ENCODE measurements at regions not wholly inside any gene's neighbourhood (a gene's known extent, or its start where the extent isn't known, plus 50 kb on each side); places are given as distances from the start of the nearest gene placed in this dataset.
A peak's percentile ranks its signal among the peaks of the same experiment; 100 is the strongest.
"Not testable (repeated sequence)": the region's sequence is repeated elsewhere in the genome, so short reads cannot be mapped to it uniquely, and the experiment has no call there.

DNA sequence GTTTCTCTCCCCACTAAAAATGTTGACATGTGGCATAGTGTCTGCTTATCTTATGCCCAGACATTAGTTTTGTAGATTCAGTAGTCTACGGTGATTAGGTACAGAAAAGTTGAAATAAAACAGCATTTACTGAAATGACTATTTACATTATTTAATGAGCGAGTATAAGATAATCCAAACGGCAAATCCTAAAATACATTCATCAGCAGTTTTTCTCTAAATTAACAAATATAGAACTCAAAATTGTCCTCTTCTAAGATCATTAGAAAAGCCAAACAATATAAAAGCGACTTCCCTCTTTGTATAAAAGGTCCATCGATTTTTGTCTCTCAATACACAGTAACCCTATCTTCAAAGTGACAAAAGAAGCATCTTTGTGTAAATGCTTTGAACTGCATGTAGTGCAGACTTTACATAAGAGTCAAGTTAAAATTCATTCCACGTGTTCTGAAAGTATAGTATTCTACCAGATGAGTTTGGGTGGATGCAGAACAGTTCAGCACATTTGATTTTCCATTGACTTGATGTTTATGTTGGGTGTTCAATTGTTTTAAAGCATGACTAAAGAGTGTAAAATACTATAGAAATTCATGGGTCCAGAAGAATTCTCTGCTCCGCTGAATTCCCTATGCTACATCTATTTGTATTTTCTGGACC lies 480.8 kb upstream of the DPH6 start:
- Histone ChIP-seq H3K36me3 (replicated peaks) (no peaks in the 10 kb centered on the region), H3K9me3 (no peaks in the 10 kb centered on the region), H3K27me3 (ENCODE audit: low read depth) (no peaks in the 10 kb centered on the region), H3K4me3 (no peak overlapping the region), H3K4me1 (peaks cover 18% of the 10 kb centered on the region)
- in situ Hi-C loops (cut with MboI; ENCODE audit: low sequenced_read_pairs) = no loop called here
- no peak for DNase-seq (ENCODE audit: low spot score in 2 of 2)

DNA sequence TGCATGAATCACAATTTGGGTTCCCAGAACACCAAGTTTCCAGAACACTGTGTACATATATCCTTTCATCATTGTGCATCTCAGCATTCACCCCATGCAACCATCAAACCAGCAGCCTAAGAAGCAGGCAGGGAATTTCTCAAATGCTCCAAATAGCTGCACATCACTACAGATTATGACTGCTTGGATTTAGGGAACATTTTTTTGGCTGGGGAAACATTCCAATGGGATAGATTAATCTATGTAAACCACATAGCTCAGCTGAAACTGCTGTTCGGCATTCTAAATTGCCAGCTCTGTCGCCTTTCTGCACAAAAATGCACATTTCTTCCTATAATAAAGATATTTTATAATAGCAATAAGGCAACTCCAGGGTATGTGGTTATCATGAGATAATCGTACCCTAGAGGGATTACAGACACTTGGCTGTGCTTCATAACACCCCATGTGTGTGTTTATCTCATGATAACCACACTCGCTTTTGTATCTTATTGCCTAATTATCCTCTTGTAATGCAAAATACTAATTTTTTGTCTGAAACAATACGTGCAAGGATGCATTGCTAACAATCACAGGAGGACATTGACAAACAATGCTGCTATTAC lies 483.7 kb upstream of the DPH6 start:
- H3K27me3 ChIP-seq (ENCODE audit: low read depth) = no peaks in the 10 kb centered on the region
- in situ Hi-C loops (cut with MboI; ENCODE audit: low sequenced_read_pairs) = no loop called here
- peak in 1 of 2 experiments; percentile 21 for DNase-seq (ENCODE audit: low spot score in 2 of 2)
- H3K36me3 ChIP-seq (replicated peaks) = no peaks in the 10 kb centered on the region
- peaks cover 9% of the 10 kb centered on the region for H3K4me1 ChIP-seq
- H3K4me3 ChIP-seq = no peak overlapping the region
- no peaks in the 10 kb centered on the region for H3K9me3 ChIP-seq

DNA sequence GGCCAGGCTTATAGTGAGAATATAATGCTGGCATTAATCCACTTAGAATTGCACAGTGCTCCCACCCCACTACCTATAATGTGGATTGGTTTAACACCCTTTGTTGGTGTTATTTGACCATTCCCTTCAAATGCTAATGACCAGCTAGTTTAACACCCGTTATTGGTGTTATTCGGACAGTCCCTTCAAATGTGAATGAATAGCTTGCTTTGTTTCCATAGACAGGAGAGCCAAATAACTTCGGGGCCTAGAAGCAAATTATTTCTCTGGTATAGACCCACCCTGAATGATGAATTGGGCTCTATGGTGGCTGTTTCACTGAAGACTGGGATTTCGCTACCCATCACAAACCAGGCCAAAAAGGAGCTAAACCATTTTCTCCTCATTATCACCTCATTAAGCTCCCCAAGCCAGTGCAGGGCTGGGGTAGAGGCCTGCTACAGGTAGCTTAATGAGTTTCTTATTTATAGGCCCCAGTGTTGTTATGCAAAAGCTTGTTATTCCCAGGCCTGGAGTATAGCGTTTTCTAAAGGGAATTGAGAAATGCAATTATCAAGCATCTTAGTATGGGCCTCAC lies 494.1 kb upstream of the DPH6 start:
- Histone ChIP-seq H3K4me1 (peaks cover 16% of the 10 kb centered on the region), H3K9me3 (0 out of 2 replicates have a peak, but pooled peaks cover 3% of the 10 kb centered on the region), H3K27me3 (ENCODE audit: low read depth) (no peaks in the 10 kb centered on the region), H3K36me3 (replicated peaks) (no peaks in the 10 kb centered on the region), H3K4me3 (no peak overlapping the region)
- DNase-seq (ENCODE audit: low spot score in 2 of 2) = peak; percentile 67 to 95
- in situ Hi-C loops (cut with MboI; ENCODE audit: low sequenced_read_pairs) = no loop called here

DNA sequence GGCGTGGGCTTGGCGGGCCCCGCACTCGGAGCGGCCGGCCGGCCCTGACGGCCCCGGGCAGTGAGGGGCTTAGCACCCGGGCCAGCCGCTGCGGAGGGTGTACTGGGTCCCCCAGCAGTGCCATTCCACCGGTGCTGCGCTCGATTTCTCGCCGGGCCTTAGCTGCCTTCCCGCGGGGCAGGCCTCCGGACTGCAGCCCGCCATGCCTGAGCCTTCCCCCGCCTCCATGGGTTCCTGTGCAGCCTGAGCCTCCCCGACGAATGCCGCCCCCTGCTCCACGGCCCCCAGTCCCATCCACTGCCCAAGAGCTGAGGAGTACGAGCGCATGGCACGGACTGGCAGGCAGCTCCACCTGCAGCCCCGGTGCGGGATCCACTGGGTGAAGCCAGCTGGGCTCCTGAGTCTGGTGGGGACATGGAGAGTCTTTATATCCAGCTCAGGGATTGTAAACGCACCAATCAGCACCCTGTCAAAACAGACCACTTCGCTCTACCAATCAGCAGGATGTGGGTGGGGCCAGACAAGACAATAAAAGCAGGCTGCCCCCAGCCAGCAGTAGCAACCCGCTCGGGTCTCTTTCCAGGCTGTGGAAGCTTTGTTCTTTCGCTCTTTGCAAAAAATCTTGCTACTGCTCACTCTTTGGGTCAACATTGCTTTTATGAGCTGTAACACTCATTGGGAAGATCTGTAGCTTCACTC lies 501.2 kb upstream of the DPH6 start:
- DNase-seq (ENCODE audit: low spot score in 2 of 2); H3K36me3 ChIP-seq (replicated peaks); in situ Hi-C loops (cut with MboI; ENCODE audit: low sequenced_read_pairs); H3K9me3 ChIP-seq; H3K27me3 ChIP-seq (ENCODE audit: low read depth); H3K4me3 ChIP-seq; H3K4me1 ChIP-seq: not testable (repeated sequence)

DNA sequence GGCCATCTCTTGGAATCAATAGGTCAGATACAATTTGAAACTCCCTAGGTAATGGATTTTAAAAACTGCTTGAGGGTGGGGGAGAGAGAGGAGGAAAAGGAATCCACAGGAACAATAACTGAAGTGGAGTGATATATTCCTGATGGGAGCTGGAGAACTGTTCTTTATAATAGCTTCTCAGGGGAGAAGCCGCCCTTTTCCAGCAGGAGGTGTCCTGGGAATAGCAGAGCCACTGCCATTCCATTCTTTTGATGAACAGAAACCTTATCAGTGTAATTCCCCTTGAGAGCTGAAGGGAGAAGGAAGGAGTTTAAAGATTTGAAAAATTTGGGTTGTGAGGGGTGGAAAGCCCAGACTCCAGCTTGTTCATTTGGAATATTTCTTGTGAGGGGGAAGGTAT lies 504.9 kb upstream of the DPH6 start:
- H3K4me1 ChIP-seq = peaks cover 9% of the 10 kb centered on the region; the same call in 1 of the 2 replicates
- H3K27me3 ChIP-seq (ENCODE audit: low read depth) = no peaks in the 10 kb centered on the region
- no peak overlapping the region for H3K4me3 ChIP-seq
- H3K36me3 ChIP-seq (replicated peaks) = no peaks in the 10 kb centered on the region
- no peaks in the 10 kb centered on the region for H3K9me3 ChIP-seq
- in situ Hi-C loops (cut with MboI; ENCODE audit: low sequenced_read_pairs) = no loop called here
- DNase-seq (ENCODE audit: low spot score in 2 of 2) = peak in 1 of 2 experiments; percentile 21

DNA sequence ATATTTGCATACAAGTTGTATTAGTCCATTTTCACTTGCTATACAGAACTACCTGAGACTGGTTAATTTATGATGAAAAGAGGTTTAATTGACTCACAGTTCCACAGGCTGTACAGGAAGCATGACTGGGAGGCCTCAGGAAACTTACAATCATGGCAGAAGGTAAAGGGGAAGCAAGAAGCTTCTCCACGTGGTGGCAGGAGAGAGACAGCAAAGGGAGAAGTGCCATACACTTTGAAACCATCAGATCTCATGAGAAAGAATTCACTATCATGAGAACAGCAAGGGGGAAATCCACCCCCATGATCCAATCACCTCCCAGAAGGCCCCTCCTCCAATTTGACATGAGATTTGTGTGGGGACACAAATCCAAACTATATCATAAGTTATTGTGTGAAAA lies 506.7 kb upstream of the DPH6 start:
- peak in 1 of 2 experiments; percentile 38 for DNase-seq (ENCODE audit: low spot score in 2 of 2)
- H3K27me3 ChIP-seq (ENCODE audit: low read depth); H3K4me1 ChIP-seq; H3K36me3 ChIP-seq (replicated peaks); H3K4me3 ChIP-seq; H3K9me3 ChIP-seq; in situ Hi-C loops (cut with MboI; ENCODE audit: low sequenced_read_pairs): not testable (repeated sequence)

DNA sequence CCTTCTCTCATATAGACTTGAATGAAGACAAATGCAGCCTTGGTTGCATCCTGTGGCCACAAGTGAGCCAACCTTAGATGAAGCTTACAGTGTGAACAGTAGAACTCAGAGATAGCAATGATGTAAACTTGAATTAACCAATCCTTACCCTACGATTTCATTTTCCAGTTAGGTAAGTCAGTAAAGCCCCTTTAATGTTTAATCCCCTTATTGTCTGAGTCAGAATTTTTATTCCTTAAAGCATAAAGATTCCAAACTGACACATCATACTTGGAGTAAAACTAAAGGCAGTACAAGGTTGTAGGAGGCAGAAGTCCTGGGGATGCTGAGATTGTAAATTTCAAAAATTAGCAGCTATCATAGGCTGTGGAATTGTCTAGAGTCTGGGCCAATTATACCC lies 507.8 kb upstream of the DPH6 start:
- no peak for DNase-seq (ENCODE audit: low spot score in 2 of 2)
- H3K4me1 ChIP-seq = peaks cover 9% of the 10 kb centered on the region; the same call in 1 of the 2 replicates
- in situ Hi-C loops (cut with MboI; ENCODE audit: low sequenced_read_pairs) = no loop called here

DNA sequence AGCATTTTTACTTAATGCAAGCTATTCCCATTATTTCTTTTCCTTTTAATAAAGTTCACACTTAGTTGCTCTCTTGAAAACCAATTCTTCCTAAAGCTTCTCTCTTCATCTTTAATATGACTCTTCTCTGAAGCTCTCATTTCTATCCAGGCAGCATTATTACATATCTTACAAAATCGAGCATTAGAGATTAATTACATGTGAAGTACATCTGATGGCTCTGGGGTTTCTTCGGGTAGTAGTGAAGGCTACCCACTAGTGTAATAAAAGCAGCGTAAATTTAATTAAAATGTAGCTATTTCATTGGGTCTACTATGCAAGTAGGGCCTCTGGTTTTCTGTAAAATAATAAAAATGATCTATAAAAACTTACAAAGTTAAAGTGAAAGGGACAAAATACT lies 513.6 kb upstream of the DPH6 start:
- no peaks in the 10 kb centered on the region for H3K9me3 ChIP-seq
- no peak overlapping the region for H3K4me3 ChIP-seq
- in situ Hi-C loops (cut with MboI; ENCODE audit: low sequenced_read_pairs) = no loop called here
- H3K36me3 ChIP-seq (replicated peaks) = no peaks in the 10 kb centered on the region
- H3K4me1 ChIP-seq = no peaks in the 10 kb centered on the region
- no peak for DNase-seq (ENCODE audit: low spot score in 2 of 2)
- no peaks in the 10 kb centered on the region for H3K27me3 ChIP-seq (ENCODE audit: low read depth)

More for the DNA sequence above, 507.8 kb upstream of the DPH6 start:
- H3K27me3 ChIP-seq (ENCODE audit: low read depth) = no peaks in the 10 kb centered on the region
- H3K4me3 ChIP-seq = no peak overlapping the region
- H3K9me3 ChIP-seq = no peaks in the 10 kb centered on the region
- no peaks in the 10 kb centered on the region for H3K36me3 ChIP-seq (replicated peaks)

DNA sequence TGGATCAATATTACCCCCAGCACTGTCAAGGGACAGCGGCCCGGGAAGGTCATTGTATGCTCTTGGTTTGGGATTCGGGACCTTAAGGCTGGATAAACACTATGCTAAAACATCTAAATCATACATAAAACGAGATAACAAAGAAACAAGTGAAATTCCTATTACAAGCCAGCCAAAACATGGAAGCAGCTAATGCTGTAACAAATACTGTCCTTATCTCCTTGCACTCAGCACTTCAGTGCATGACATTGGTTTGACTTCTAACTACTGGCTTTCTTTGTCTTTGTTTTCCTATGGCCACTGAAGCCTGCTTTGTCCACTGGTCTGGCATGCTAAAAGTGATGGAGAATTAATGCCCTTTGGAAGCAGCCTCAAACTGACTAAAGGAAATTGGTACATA lies 516.4 kb upstream of the DPH6 start:
- Histone ChIP-seq H3K4me1 (no peaks in the 10 kb centered on the region), H3K27me3 (ENCODE audit: low read depth) (no peaks in the 10 kb centered on the region), H3K36me3 (replicated peaks) (no peaks in the 10 kb centered on the region), H3K9me3 (no peaks in the 10 kb centered on the region), H3K4me3 (no peak overlapping the region)
- in situ Hi-C loops (cut with MboI; ENCODE audit: low sequenced_read_pairs) = no loop called here
- no peak for DNase-seq (ENCODE audit: low spot score in 2 of 2)

DNA sequence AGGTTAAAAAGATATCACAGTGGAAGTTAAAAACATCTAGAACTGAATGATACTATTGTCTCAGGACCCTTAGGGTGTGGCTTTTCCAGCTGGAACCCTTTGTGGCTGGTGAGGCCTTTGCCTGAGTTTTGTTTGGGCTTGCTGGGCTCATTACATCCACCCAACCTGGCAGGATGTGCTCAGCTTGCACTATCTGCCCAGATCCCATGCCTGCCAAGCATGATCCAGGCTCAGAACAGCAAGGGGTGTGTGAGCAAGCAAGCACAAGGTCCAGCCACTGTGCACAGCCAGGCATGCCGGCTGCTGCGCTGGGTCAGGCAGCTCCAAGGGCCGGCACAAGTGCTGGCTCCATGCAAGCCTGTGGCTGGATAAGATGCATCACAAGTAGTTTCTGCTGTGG lies 512.7 kb upstream of the CDIN1 start:
- Histone ChIP-seq H3K4me1 (no peaks in the 10 kb centered on the region), H3K4me3 (no peak overlapping the region), H3K27me3 (ENCODE audit: low read depth) (no peaks in the 10 kb centered on the region), H3K9me3 (no peaks in the 10 kb centered on the region), H3K36me3 (replicated peaks) (no peaks in the 10 kb centered on the region)
- in situ Hi-C loops (cut with MboI; ENCODE audit: low sequenced_read_pairs) = no loop called here
- DNase-seq (ENCODE audit: low spot score in 2 of 2) = no peak

DNA sequence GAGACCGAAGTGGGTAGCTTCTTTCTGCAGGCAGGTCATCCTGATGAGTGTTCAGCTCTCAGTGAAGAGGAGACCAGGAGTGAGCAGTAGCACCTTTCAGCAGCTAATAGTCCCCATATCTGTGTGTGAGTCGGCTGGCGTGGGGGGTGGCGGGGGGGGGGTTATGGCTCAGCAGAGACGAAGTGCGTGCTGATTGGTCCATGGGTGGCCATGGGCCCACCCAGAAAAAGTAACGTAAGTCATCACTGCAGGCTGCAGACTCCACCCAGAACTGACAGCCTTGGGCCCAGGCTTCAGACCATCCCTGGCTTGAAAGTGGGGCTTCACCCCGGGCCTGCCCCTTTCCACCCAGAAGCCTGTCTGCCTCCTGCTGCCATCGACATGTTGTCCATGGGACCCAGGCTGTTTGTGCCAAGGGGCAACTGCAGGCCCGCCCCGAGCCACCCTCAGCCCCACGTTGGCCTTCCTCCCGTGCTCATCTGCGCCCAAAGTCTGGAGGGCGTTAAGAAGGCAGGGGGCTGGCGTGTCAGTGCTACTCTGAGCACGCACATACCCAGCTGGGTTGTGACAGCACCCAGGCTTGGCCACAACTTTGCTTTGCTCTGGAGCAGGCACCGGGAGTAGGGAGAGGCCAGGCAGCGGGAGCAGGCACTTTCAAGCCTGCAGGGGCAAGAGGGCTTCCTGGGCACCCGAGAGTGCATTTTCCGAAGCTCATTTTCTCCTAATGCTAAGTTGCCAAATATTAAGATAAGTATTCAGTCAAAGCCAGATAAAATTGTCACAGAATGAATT lies 511.7 kb upstream of the CDIN1 start:
- Histone ChIP-seq H3K36me3 (replicated peaks) (no peaks in the 10 kb centered on the region), H3K4me1 (no peaks in the 10 kb centered on the region), H3K27me3 (ENCODE audit: low read depth) (no peaks in the 10 kb centered on the region), H3K4me3 (no peak overlapping the region), H3K9me3 (no peaks in the 10 kb centered on the region)
- no peak for DNase-seq (ENCODE audit: low spot score in 2 of 2)
- in situ Hi-C loops (cut with MboI; ENCODE audit: low sequenced_read_pairs) = no loop called here

DNA sequence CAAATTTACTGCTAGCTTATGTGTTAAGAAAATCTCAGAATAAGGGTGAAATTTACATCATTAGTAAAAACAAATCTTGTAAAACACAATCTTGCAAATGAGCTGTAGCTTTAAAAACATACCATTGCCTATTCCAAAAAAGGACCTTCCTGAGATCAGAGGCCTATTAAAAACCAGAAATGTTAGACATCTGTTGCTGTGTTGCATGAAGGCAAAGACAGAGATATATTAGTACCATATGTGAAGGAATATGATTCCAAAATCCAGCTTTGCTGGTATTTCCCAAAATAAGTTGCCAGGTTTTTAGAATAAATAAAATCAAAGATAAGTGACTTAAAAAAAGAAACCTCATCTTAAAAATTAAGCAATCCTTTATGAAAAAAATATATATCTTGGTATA lies 504.1 kb upstream of the CDIN1 start:
- in situ Hi-C loops (cut with MboI; ENCODE audit: low sequenced_read_pairs) = no loop called here
- no peaks in the 10 kb centered on the region for H3K36me3 ChIP-seq (replicated peaks)
- no peaks in the 10 kb centered on the region for H3K4me1 ChIP-seq
- H3K9me3 ChIP-seq = no peaks in the 10 kb centered on the region
- DNase-seq (ENCODE audit: low spot score in 2 of 2) = no peak
- H3K27me3 ChIP-seq (ENCODE audit: low read depth) = no peaks in the 10 kb centered on the region
- no peak overlapping the region for H3K4me3 ChIP-seq

DNA sequence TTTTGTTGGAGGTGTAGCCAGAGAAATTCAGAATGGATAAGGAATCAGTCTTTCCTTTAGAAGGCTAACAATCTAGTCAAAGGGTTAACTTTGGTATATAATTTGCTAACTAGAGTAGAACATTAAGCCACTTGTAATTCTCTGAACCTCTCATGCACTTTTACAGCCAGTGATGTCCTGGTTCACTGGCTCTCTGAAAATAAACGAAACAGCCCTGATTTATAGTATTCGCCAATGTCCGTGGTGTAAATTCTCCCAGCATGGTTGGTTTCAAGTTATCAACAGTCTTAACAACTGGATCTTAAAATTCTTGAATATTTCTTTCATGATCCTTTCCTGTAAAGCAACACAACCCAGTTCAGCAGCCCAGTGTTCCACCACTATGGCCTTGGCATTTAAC lies 500.4 kb upstream of the CDIN1 start:
- Histone ChIP-seq H3K4me3 (no peak overlapping the region), H3K27me3 (ENCODE audit: low read depth) (no peaks in the 10 kb centered on the region), H3K36me3 (replicated peaks) (no peaks in the 10 kb centered on the region), H3K4me1 (no peaks in the 10 kb centered on the region), H3K9me3 (no peaks in the 10 kb centered on the region)
- in situ Hi-C loops (cut with MboI; ENCODE audit: low sequenced_read_pairs) = no loop called here
- no peak for DNase-seq (ENCODE audit: low spot score in 2 of 2)

Data from HAP-1 (cell line).